ENCODE measurements at regions not wholly inside any gene's neighbourhood (a gene's known extent, or its start where the extent isn't known, plus 50 kb on each side); places are given as distances from the start of the nearest gene placed in this dataset.

DNA sequence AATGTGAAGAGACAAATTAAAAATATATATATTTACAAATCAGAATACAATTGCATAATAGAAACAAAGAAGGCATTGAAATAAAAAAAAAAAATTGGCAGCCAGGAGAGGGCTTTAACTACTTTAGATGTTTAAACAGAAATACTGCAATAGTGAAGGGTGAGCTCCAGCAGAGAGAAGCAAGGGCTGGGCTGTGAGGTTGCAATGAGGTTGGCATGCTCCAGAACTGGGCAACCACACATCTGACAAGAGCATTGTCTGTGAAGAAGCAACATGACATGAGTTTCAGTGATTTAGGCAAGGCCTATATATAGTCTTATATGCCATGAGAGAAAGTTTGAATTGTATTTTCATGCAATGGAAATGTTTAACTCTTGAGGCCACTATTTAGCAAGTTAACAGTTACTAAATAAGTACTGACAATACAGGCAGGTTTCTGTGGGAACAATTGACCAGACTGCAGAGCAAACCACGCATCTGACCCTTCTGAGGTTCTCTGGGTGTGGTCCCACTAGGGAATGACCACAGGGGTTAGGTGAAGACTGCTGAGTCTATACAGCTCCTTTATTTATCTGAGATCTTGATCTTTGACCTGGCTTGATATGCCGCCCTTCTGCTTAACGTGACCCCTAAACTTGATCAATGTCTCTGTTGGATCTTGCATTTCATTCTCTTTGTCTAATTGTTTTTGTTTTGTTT lies 354.2 kb upstream of the PIK3C3 start:
- no peak for DNase-seq (ENCODE audit: low read depth in 2 of 2)
- no peak overlapping the region for H3K4me3 ChIP-seq (replicated peaks in 1 of 2; ENCODE audit: low read depth in 2 of 2, low read length in 2 of 2)
- TF ChIP-seq, protein P1, sequence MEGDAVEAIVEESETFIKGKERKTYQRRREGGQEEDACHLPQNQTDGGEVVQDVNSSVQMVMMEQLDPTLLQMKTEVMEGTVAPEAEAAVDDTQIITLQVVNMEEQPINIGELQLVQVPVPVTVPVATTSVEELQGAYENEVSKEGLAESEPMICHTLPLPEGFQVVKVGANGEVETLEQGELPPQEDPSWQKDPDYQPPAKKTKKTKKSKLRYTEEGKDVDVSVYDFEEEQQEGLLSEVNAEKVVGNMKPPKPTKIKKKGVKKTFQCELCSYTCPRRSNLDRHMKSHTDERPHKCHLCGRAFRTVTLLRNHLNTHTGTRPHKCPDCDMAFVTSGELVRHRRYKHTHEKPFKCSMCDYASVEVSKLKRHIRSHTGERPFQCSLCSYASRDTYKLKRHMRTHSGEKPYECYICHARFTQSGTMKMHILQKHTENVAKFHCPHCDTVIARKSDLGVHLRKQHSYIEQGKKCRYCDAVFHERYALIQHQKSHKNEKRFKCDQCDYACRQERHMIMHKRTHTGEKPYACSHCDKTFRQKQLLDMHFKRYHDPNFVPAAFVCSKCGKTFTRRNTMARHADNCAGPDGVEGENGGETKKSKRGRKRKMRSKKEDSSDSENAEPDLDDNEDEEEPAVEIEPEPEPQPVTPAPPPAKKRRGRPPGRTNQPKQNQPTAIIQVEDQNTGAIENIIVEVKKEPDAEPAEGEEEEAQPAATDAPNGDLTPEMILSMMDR (IDR thresholded peaks at IDR 0.05; ENCODE audit: low read depth, low read length): no peak

DNA sequence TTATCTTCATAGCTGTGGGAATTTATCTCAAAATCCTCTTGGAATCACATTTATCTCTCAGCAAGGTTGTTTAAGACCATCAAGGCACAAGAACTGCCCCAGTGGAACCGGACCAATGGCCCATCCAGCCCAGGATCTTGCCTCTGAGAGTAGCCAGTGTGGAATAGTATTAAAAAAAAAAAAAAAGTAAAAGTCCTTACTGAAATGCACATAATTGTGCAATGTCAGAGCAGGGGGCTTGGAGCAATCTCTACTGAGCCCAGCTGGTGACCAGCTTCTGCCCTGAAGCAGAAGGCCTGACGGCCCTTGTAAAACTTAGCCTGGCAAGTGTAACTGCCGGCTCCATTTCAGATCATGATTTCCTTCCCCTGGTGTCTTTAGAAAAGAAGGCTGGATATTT lies 355.6 kb upstream of the PIK3C3 start:
- no peak overlapping the region for H3K4me3 ChIP-seq (replicated peaks in 1 of 2; ENCODE audit: low read depth in 2 of 2, low read length in 2 of 2)
- TF ChIP-seq, protein P1 (IDR thresholded peaks at IDR 0.05; ENCODE audit: low read depth, low read length): no peak
- no peak for DNase-seq (ENCODE audit: low read depth in 2 of 2)

DNA sequence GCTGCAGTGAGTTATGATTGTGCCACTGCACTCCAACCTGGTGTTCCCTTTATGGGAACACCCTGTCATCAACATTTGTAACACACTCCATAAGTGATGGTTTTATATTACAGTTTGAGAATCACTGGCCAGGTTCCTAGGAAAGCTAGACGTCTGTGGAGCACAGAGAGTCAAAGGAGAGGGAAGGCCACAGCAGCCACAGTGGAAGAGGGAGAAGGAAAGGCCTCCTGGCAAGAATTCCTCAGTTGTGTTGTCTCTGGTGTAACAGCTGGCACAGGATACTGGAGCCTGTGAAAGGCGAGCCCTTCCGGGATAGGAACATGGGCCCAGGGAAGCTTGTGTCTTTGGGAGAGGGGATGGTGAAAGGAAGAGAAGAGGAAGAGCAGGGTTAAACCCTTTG lies 360.5 kb upstream of the PIK3C3 start:
- peak in 1 of 2 donors; percentile 61 for DNase-seq (ENCODE audit: low read depth in 2 of 2)
- TF ChIP-seq, protein P1 (IDR thresholded peaks at IDR 0.05; ENCODE audit: low read depth, low read length): no peak
- no peak overlapping the region for H3K4me3 ChIP-seq (replicated peaks in 1 of 2; ENCODE audit: low read depth in 2 of 2, low read length in 2 of 2)

DNA sequence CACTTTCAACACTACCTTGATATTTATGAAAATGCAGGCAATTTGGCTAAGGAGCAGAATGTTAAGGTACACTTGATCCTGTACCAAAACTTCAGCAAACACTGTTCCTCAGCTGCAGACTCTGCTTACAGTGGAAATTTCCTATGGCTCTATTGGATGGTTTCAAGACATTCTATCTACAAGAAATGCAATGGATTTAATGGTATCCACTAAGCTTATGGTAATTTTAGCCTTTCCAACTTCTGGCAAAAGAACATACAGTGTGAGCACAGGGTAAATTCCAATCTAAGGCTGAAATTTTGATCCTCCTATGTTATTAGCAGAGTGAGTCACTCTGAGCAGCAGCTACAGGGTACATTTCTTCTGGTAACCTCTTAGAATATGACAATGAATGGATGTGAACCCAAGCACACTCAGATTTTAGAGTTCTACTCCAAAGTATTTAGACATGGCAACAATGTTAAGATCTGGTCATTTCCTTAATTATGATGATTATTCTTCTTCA lies 361.8 kb upstream of the PIK3C3 start:
- H3K4me3 ChIP-seq (replicated peaks in 1 of 2; ENCODE audit: low read depth in 2 of 2, low read length in 2 of 2): no peak overlapping the region
- TF ChIP-seq, protein P1 (IDR thresholded peaks at IDR 0.05; ENCODE audit: low read depth, low read length): no peak
- DNase-seq (ENCODE audit: low read depth in 2 of 2): peak in 1 of 2 donors; percentile 6

DNA sequence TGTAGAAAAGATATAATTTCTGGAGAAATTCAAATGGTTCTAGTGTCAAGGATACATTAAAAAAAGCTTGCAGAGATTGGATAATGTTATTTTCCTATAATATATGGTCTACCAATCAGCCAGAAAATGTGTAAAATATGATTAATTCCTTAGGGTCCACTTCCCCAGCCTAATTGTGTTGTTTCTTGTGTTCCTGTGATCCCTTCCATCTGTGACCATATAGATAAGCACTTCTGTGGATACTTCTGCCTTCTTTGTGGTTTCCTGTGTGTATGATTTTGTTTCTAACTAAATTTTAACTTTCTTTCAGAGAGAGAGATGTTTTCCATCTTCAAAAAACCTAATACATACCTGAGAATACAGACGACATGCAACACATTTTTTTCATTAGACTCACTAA lies 367.1 kb upstream of the PIK3C3 start:
- DNase-seq (ENCODE audit: low read depth in 2 of 2): no peak
- no peak overlapping the region for H3K4me3 ChIP-seq (replicated peaks in 1 of 2; ENCODE audit: low read depth in 2 of 2, low read length in 2 of 2)
- TF ChIP-seq, protein P1 (IDR thresholded peaks at IDR 0.05; ENCODE audit: low read depth, low read length): no peak

DNA sequence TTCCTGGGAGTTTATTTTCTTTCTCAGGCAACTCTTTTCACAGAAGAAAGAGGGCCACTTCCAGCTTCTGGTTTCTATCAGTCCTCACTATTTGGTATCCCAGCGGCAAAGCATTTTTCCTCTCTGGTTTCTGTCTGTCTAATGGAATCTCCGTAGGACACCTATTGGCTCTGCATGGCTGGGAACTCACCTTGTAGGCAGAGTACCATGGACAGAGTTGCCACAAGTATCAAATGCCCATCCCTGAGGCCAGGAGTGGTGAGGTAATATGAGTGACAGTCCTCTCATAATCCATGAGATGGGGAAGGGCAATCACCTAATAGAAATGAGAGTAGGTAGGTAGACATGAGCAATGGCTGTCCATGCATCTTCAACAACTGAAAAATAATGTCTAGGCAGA lies 369.5 kb upstream of the PIK3C3 start:
- DNase-seq (ENCODE audit: low read depth in 2 of 2): no peak
- H3K4me3 ChIP-seq (replicated peaks in 1 of 2; ENCODE audit: low read depth in 2 of 2, low read length in 2 of 2): no peak overlapping the region
- TF ChIP-seq, protein P1 (IDR thresholded peaks at IDR 0.05; ENCODE audit: low read depth, low read length): no peak

DNA sequence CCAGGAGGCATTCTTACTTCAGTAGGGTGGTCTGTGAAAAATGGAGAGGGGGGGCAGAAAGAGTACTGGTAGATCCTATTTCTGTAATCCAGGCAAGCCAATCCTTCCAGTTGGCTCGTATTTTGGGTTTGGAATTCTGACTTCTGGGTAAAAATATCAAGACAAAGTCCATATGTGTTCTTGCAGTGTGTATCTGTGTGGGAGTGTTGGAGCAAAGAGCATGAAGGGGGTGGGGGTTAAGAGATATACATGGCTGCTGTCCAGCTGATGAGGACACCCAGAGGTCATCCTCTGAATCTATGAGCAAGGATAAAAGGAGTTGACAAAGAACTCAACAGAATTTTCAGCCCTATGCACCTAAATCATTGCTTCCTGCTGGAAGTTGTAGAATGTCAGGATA lies 375.8 kb upstream of the PIK3C3 start:
- TF ChIP-seq, protein P1 (IDR thresholded peaks at IDR 0.05; ENCODE audit: low read depth, low read length): no peak
- H3K4me3 ChIP-seq (replicated peaks in 1 of 2; ENCODE audit: low read depth in 2 of 2, low read length in 2 of 2): no peak overlapping the region
- peak in 1 of 2 donors; percentile 26 for DNase-seq (ENCODE audit: low read depth in 2 of 2)
